Caco-2 (cell line): ENCODE measurements at regions not wholly inside any gene's neighbourhood (a gene's known extent, or its start where the extent isn't known, plus 50 kb on each side); places are given as distances from the start of the nearest gene placed in this dataset.

ENCODE experiments used
- BruUV-seq: library from RNA; stranded (reverse); fragments of 400-500 nt; replicated peaks from 2 replicates; lab custom pipeline; 2021; lab: Mats Ljungman, UMichigan
- CTCF ChIA-PET: fragments of 300-600 bp; sonication (Branson Sonifier 250); formaldehyde crosslinking; loops from one replicate; lab custom pipeline; 2022; ENCODE audit warnings: antibody characterized with exemption; lab: Charles Lee
- POLR2A ChIA-PET: fragments of 300-600 bp; sonication (Branson Sonifier 250); formaldehyde crosslinking; loops from one replicate; lab custom pipeline; 2022; ENCODE audit warnings: antibody characterized with exemption; lab: Charles Lee
- DNase-seq, 2 experiments: peaks; one replicate each; pipeline versions ENCODE4 v3.0.0 to v3.0.0-alpha.2; 2020 to 2022
- H3K27me3 ChIP-seq: replicated peaks from 2 replicates; pipeline ENCODE4 v1.6.0; 2011; ENCODE audit warnings: low read length; ENCODE audit not compliant: control insufficient read depth, insufficient read depth
- H3K36me3 ChIP-seq: 2 replicates; pipeline ENCODE4 v1.5.1; 2011; ENCODE audit warnings: low read length; ENCODE audit not compliant: control insufficient read depth, insufficient read depth
- H3K4me1 ChIP-seq: fragments of 250-450 bp; sonication (Bioruptor Pico); 2 replicates; pipeline ENCODE4 v1.5.1; 2020; ENCODE audit warnings: mild to moderate bottlenecking
- H3K4me3 ChIP-seq: 2 replicates; pipeline ENCODE4 v1.5.1; 2011; ENCODE audit warnings: low read depth, mild to moderate bottlenecking, control low read depth, low read length
- H3K9me3 ChIP-seq: fragments of 250-450 bp; sonication (Bioruptor Pico); 2 replicates; pipeline ENCODE4 v1.5.1; 2020; ENCODE audit warnings: mild to moderate bottlenecking, moderate library complexity
- H3K27ac Mint-ChIP-seq: one replicate; pipeline ENCODE4 v1.8.0; 2022; ENCODE audit warnings: mixed read lengths; ENCODE audit not compliant: unreplicated experiment
- H3K27me3 Mint-ChIP-seq: one replicate; pipeline ENCODE4 v1.8.0; 2022; ENCODE audit warnings: mixed read lengths; ENCODE audit not compliant: insufficient read depth, unreplicated experiment
- H3K36me3 Mint-ChIP-seq: one replicate; pipeline ENCODE4 v1.8.0; 2022; ENCODE audit warnings: mild to moderate bottlenecking, mixed read lengths; ENCODE audit not compliant: insufficient read depth, unreplicated experiment
- H3K4me1 Mint-ChIP-seq: one replicate; pipeline ENCODE4 v1.8.0; 2022; ENCODE audit warnings: low read depth, mixed read lengths; ENCODE audit not compliant: unreplicated experiment
- H3K4me3 Mint-ChIP-seq: one replicate; pipeline ENCODE4 v1.8.0; 2022; ENCODE audit warnings: mild to moderate bottlenecking, moderate library complexity, mixed read lengths; ENCODE audit not compliant: unreplicated experiment
- H3K9me3 Mint-ChIP-seq: one replicate; pipeline ENCODE4 v1.8.0; 2022; ENCODE audit warnings: mixed read lengths; ENCODE audit not compliant: unreplicated experiment
- CTCF ChIP-seq, 2 experiments: fragments of 200-600 bp in 1 of 2; IDR thresholded peaks; 1 replicate in 1 of 2; 2 replicates in 1 of 2; pipeline versions ENCODE4 v1.5.1 to v1.8.0; 2011 to 2022; ENCODE audit warnings: antibody characterized with exemption in 1 of 2, control low read depth in 1 of 2, inconsistent platforms in 1 of 2, low read depth in 1 of 2, low read length in 1 of 2, mild to moderate bottlenecking in 1 of 2, moderate library complexity in 1 of 2; ENCODE audit not compliant: insufficient read depth in 1 of 2, severe bottlenecking in 1 of 2, unreplicated experiment in 1 of 2
- intact Hi-C: fragments of 100-400 bp; cut with micrococcal nuclease; formaldehyde crosslinking; loops from one replicate; pipeline ENCODE4 v1.10.0; 2022; ENCODE audit not compliant: unreplicated experiment

GRCh38 chr5:93303291-93303691, 277.7 kb downstream of the NR2F1-AS1 start:
- BruUV-seq = no TSS peak
- intact Hi-C loops = no loop called here
- Mint-ChIP-seq H3K27ac (no peak overlapping the region), H3K4me3 (no peak overlapping the region), H3K4me1 (no peaks in the 10 kb centered on the region), H3K9me3 (no peaks in the 10 kb centered on the region), H3K36me3 (no peaks in the 10 kb centered on the region), H3K27me3 (peaks cover 3% of the 10 kb centered on the region)
- POLR2A ChIA-PET = no interaction called here
- H3K9me3 ChIP-seq = no peaks in the 10 kb centered on the region
- no peaks in the 10 kb centered on the region for H3K27me3 ChIP-seq
- no peaks in the 10 kb centered on the region for H3K4me1 ChIP-seq
- H3K36me3 ChIP-seq = no peaks in the 10 kb centered on the region
- no peak for DNase-seq
- no peak overlapping the region for H3K4me3 ChIP-seq
- CTCF ChIA-PET = no interaction called here
- no peak for TF ChIP-seq CTCF (IDR thresholded peaks at IDR 0.05; ENCODE audit: insufficient read depth in 1 of 2, low read depth in 1 of 2, low read length in 1 of 2, severe bottlenecking in 1 of 2, unreplicated experiment in 1 of 2)

- no peak overlapping the region for H3K27ac Mint-ChIP-seq
- no peaks in the 10 kb centered on the region for H3K27me3 ChIP-seq
- no peak for TF ChIP-seq CTCF (IDR thresholded peaks at IDR 0.05; ENCODE audit: insufficient read depth in 1 of 2, low read depth in 1 of 2, low read length in 1 of 2, severe bottlenecking in 1 of 2, unreplicated experiment in 1 of 2)
- no peaks in the 10 kb centered on the region for H3K4me1 Mint-ChIP-seq
- CTCF ChIA-PET = no interaction called here
- H3K36me3 Mint-ChIP-seq = no peaks in the 10 kb centered on the region
- no peak for DNase-seq
- no peaks in the 10 kb centered on the region for H3K9me3 Mint-ChIP-seq
- intact Hi-C loops = no loop called here
- POLR2A ChIA-PET = no interaction called here
- peaks cover 3% of the 10 kb centered on the region for H3K27me3 Mint-ChIP-seq
- H3K4me3 ChIP-seq = no peak overlapping the region
- H3K9me3 ChIP-seq = no peaks in the 10 kb centered on the region
- H3K4me1 ChIP-seq = no peaks in the 10 kb centered on the region
- no peak overlapping the region for H3K4me3 Mint-ChIP-seq
- BruUV-seq = no TSS peak
- no peaks in the 10 kb centered on the region for H3K36me3 ChIP-seq
Measured at GRCh38 chr5:93302711-93303110, 278.3 kb downstream of the NR2F1-AS1 start.

GRCh38 chr5:93300945-93301344, 280.1 kb downstream of the NR2F1-AS1 start:
- no peak overlapping the region for H3K4me3 Mint-ChIP-seq
- H3K4me3 ChIP-seq = no peak overlapping the region
- intact Hi-C loops = no loop called here
- POLR2A ChIA-PET = interaction anchor here (0.6 kb wide), 1 partner anchor 1200 kb away, joined by 4 read pairs; no protein-coding TSS in a partner anchor
- no peaks in the 10 kb centered on the region for H3K27me3 ChIP-seq
- H3K36me3 ChIP-seq = no peaks in the 10 kb centered on the region
- TF ChIP-seq CTCF (IDR thresholded peaks at IDR 0.05; ENCODE audit: insufficient read depth in 1 of 2, low read depth in 1 of 2, low read length in 1 of 2, severe bottlenecking in 1 of 2, unreplicated experiment in 1 of 2) = no peak
- BruUV-seq = no TSS peak
- no peaks in the 10 kb centered on the region for H3K27me3 Mint-ChIP-seq
- H3K36me3 Mint-ChIP-seq = no peaks in the 10 kb centered on the region
- H3K9me3 Mint-ChIP-seq = no peaks in the 10 kb centered on the region
- H3K27ac Mint-ChIP-seq = no peak overlapping the region
- no peaks in the 10 kb centered on the region for H3K9me3 ChIP-seq
- no peaks in the 10 kb centered on the region for H3K4me1 Mint-ChIP-seq
- no peak for DNase-seq
- no peaks in the 10 kb centered on the region for H3K4me1 ChIP-seq
- CTCF ChIA-PET = no interaction called here
